GM19463 (cell line): ENCODE measurements at regions not wholly inside any gene's neighbourhood (a gene's known extent, or its start where the extent isn't known, plus 50 kb on each side); places are given as distances from the start of the nearest gene placed in this dataset.

Experiments
- ATAC-seq: cut with Tn5 transposase; IDR thresholded peaks from one replicate; pipeline ENCODE4 v1.9.1; 2021; ENCODE audit warnings: mild to moderate bottlenecking, moderate library complexity; ENCODE audit not compliant: unreplicated experiment

- ATAC-seq: no peak
Observed at GRCh38 chr2:53452400-53452799, 315.2 kb upstream of the CHAC2 start.

DNA sequence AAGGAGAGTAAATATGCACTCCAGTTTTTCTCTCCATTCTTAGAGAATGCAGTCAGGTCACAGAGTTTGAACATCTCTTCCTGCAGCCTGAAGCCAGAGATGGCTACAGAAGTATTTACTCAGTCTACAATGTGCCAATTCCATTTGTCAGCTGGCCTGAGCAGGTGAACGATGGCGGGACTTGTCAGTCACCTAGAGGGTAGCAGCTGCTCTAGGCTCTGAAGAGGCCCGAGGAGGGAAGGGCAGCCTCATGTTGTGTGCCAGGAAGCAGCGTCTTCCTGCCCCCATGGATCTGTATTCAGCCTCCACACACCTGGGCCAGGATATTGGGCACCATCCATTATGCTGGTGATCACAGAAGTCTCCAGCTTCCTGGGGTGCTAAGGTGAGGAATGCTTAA, 316.7 kb upstream of the CHAC2 start:
- no peak for ATAC-seq

DNA sequence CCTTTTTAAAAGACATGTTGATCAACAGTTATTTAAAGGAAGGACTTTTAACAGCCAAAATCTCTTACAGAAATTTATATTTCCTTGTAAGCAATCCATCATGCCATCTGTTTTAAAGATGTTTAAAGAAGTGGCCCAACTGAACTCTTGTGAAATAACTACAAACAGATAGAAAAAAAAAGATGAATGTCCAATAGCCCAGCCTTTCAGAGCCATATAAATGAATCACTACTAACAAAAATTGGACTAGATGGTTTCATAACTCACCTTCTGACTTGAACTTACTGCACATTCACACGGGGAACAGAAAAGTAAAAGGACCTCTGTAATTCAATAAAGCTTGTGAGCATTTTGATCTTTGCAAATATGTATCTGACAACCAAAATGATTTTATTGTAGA, 319.0 kb upstream of the CHAC2 start:
- ATAC-seq: no peak

DNA sequence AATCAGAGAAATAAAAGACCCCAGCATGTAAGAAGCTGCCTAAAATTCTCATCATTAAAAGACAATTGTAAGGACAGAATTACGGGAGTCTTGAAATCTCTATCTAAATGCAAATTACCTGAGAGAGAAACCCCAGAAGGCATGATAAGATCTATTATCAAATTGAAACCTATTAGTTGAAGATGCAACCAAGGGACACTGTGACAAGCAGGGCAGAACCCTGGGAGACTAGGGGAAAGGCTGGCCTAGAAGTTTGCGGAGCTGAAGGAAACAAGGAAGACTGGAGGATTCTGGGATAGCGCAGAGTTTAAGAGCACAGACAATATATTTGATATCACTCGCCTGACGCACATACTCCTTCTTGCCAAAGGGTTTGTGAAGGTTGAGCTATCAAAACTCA, 319.5 kb upstream of the CHAC2 start:
- no peak for ATAC-seq

DNA sequence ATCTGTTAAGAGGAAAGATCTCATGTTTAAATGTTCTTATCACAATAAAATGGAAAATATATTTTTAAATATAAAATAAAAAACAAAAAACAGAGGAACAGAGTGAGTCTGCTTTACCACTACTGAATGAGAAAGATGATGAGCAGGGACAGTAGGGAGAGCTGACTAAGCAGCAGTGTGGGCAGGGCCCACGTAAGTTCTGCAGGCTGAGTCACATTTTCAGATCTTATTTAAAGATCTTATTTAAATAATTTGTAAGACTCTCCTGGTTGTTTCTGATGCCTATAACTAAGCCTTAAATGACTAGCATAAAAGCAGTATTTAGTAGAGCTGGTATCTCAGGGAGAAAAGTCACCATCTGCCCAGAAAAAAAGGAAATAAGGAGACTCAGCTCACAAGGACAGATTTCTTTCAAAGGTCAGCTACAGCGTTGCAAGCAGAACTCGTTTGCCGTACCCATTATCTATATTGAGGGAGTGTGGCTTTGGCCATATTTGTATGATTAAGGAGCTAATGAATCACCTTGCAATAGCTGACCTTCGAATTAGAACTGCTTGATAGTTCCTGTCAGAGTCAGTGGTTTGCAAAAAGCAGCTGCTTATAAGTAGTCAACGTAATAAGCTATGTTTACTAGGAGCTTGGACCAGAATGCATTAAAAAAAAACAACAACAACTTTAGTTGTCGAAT, 322.1 kb upstream of the CHAC2 start:
- ATAC-seq: peak; percentile 60

- no peak for ATAC-seq
Observed at GRCh38 chr2:53442783-53443182, 324.8 kb upstream of the CHAC2 start.

DNA sequence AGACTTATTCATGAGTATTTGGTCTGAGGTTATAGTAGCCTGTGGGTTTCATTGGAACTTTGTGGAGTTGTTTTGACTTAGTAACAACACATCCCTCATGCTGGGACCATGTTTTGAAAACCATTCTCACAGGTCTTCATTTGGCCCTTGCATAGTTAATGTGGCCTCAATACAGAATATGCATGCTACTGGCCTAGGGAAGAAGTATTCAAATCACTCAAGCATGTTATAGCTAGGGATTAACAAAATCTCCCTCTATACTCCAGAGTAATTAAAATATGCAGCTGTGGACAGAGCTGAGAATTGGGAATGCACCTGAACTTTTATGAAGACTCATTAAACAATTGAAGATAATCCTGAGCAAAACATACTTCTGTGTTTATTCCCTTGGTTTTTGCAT, 325.5 kb upstream of the CHAC2 start:
- no peak for ATAC-seq

DNA sequence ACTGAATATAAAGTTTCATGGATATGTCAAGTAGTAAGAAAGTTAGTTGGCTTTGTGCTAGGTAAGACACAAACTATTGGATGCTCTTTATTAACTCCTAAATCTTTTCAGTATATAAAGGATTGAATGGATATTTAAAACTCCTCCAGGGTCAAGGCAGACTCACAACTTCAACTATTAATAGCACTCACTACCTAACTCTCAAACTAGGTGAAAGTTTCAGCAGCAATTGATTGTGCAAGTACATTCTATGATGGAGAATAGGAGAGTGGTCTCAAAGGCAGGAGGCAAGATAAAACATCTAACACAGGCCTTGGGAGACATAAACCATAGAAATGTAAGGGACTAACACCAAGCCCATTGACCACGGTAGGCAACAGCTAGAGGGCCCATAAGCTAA, 328.9 kb upstream of the CHAC2 start:
- ATAC-seq: no peak

DNA sequence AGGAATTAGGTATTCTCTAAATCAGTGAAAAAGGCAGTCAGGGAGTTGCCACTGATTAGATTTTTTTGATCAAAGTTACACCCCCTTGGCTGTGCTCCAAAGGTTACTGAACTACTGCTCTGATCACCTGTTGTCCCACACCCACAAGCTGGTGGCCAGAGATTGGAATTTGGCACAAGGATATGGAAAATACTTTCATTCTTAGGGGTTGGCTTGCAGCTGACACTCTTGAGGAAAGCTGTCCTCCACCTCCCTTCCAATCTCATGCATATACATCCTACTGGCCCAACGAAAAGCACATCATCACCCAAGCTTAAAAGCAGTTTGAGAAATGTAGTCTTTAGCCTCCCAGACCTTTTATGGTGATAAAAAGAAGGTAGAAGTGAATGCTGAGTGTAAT, 329.5 kb upstream of the CHAC2 start:
- ATAC-seq: no peak

- no peak for ATAC-seq
Observed at GRCh38 chr2:53437371-53437770, 330.2 kb upstream of the CHAC2 start.

- no peak for ATAC-seq
Observed at GRCh38 chr2:53436882-53437281, 330.7 kb upstream of the CHAC2 start.

- ATAC-seq: no peak
Observed at GRCh38 chr2:53435610-53436009, 332.0 kb upstream of the CHAC2 start.

DNA sequence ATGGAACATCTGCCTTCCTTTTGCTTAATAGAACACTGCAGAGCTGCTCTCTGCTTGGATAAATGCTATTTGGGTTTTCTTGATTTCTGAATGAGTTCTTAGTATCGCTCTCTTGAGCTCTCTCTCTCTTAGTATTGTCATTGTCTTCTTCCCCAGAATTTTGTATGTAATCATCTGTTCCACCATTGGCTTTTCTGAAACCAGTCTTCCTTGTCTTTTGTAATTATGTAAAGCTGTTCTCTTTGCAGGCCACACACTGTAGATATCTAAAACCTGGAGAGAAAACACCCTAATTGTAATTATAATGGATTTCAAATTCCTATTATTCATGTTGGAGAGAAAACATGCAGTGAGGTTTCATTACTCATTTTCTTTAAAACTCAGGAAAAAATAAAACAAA, 333.1 kb upstream of the CHAC2 start:
- no peak for ATAC-seq

- ATAC-seq: no peak
Observed at GRCh38 chr2:53432936-53433335, 334.7 kb upstream of the CHAC2 start.

DNA sequence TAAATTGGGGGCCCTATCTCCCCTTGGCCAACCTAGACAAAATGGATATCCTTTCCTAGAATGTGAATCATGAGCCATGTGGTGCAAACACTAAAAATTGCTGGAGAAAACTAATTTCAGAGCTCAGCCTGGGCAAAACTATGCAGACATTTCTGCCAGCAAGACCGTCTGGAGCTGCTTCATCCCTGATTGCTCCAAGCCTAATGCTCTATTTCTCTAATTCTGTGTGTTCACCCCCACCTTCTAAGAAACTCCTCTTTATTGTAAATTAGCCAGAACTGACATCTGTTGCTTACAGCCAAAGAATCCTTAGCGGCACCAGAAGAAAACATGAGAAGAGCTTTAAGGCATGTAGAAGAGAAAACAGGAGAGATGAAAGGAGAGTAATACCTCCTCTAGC, 337.7 kb upstream of the CHAC2 start:
- no peak for ATAC-seq

DNA sequence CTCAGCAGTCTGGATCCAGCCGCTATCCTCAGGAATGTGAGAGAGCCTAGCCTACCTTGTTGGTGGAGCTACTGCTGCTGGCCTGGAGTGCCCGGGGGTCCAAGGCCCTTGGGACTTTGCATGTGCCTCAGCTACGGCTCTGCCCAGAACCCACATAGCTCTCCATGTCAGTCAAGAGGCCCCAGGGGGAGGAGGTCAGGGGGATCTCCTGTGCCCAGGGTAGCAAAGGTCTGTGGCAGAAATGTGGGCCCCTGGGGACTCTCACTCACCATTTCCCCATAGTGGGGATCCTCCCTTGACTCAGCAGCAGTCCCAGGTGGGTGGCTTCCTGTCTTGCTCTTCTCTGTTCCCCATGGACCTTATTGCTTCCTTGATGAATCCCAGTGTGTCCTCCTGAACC, 342.7 kb upstream of the CHAC2 start:
- peak; percentile 79 for ATAC-seq

GRCh38 chr2:53423465-53423864, 344.1 kb upstream of the CHAC2 start:
- no peak for ATAC-seq

DNA sequence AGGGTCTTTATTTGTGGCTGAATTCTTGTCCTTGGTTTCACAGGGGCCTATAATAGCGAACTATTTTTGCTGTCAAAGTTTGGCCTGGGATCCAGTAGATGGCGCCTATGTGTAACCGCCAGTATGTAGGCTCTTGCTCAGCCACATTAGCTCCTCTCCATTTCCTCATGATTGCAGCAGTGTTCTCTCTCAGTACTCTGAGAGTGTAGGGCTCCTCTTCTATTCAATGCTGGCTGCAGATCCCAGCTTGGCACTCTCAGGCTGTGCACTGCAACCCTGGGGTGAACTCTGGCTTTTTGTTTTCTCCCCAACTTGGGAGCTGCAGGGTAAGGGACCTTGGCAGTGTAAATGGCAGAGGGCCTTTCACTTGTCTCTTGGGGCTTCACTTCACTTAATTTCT, 344.6 kb upstream of the CHAC2 start:
- peak; percentile 48 for ATAC-seq

GRCh38 chr2:53417385-53417784, 350.2 kb upstream of the CHAC2 start:
- no peak for ATAC-seq

GRCh38 chr2:53407363-53408080, 360.1 kb upstream of the CHAC2 start:
- ATAC-seq: no peak

- peak; percentile 67 for ATAC-seq
Observed at GRCh38 chr2:53403792-53404413, 363.7 kb upstream of the CHAC2 start.

DNA sequence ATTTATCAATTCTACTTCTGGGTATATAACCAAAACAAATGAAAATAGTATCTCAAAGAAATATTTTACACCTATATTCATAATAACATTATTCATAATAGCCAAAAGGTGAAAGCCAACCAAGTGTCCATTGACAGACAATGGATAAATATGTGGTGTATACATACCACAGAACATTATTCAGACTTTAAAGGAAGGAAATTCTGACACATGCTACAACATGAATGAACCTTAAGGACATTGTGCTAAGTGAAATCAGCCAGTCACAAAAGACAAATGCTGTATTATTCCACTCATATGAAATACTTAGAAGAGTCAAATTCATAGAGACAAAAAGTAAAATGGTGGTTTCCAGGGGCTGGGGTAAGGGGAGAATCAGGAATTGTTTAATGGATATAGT, 370.5 kb upstream of the CHAC2 start:
- ATAC-seq: no peak
